PFSK-1 (cell line): ENCODE measurements at regions not wholly inside any gene's neighbourhood (a gene's known extent, or its start where the extent isn't known, plus 50 kb on each side); places are given as distances from the start of the nearest gene placed in this dataset.

Experiments
- POLR2AphosphoS5 ChIP-seq: IDR thresholded peaks from 2 replicates; pipeline ENCODE4 v1.6.1; 2012; ENCODE audit warnings: low read depth, mild to moderate bottlenecking, control low read depth, low read length, moderate library complexity
- REST ChIP-seq, 2 experiments: IDR thresholded peaks; 2 replicates each; pipeline versions ENCODE4 v1.6.1 to v1.8.0; 2011 to 2012; ENCODE audit warnings: low read depth in 2 of 2, low read length in 2 of 2, control low read depth in 1 of 2, inconsistent platforms in 1 of 2, mild to moderate bottlenecking in 1 of 2, moderate library complexity in 1 of 2; ENCODE audit not compliant: insufficient read depth in 1 of 2
- SIN3A ChIP-seq: IDR thresholded peaks from 2 replicates; pipeline ENCODE4 v1.6.1; 2012; ENCODE audit warnings: mild to moderate bottlenecking, low read length, moderate library complexity, borderline replicate concordance; ENCODE audit not compliant: insufficient read depth
- TAF1 ChIP-seq: IDR thresholded peaks from 2 replicates; pipeline ENCODE4 v1.6.1; 2012; ENCODE audit warnings: low read length, control low read depth, borderline replicate concordance; ENCODE audit not compliant: insufficient read depth

- TF ChIP-seq SIN3A (no peak), REST (IDR thresholded peaks at IDR 0.05; ENCODE audit: insufficient read depth in 1 of 2, low read depth in 2 of 2, low read length in 2 of 2) (no peak), POLR2AphosphoS5 (no peak), TAF1 (no peak)
Measured at GRCh38 chr15:92825985-92826384, 74.1 kb upstream of the CHD2 start.
